EL (cell line): ENCODE measurements at regions not wholly inside any gene's neighbourhood (a gene's known extent, or its start where the extent isn't known, plus 50 kb on each side); places are given as distances from the start of the nearest gene placed in this dataset.
A peak's percentile ranks its signal among the peaks of the same experiment; 100 is the strongest.

Source experiments
- DNase-seq: peaks from one replicate; pipeline ENCODE4 v3.0.0-alpha.2; 2016

- no peak for DNase-seq
Measured at GRCh38 chr18:10009321-10010144, 95.7 kb downstream of the VAPA start.

DNA sequence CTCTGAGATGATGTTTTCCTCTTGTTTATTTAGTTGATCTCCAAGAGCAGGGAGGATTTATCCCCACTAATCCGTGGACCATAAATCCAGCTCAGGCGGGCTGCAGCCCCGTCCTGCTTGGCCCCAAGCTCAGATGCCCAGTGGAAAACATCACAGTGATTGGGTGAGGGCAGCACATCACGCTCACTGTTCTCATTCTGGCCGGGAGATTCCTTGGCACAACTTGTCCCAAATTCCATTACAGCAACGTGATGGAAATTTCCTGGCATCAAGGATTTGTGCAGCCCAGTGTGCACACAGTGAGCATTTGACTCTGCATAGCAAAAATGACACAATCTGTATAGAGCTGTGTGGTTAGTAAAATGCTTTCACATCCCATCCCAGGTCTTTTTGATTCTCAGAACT is 96.8 kb downstream of the VAPA start:
- DNase-seq: peak; percentile 96

DNA sequence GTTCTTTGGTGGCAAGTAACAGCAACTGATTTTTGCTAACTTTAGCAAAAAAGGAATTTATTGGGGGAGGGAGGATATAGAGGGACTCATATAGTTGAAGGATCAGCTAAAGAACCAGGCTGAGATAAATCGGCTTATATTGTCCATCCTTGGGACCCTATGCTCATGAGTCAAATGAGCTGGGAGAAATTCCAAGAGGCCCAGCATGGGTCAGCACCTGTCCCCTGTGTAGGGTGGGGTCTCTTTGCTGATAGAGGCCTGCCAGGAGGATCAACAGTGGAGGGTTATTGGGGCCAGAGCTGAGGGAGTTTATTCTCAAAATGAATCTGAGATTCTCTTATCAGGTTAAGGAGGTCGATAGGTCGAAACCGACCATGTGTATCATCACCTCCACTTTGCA is 97.2 kb downstream of the VAPA start:
- no peak for DNase-seq

GRCh38 chr18:10011751-10012150 is 97.9 kb downstream of the VAPA start:
- DNase-seq: no peak

DNA sequence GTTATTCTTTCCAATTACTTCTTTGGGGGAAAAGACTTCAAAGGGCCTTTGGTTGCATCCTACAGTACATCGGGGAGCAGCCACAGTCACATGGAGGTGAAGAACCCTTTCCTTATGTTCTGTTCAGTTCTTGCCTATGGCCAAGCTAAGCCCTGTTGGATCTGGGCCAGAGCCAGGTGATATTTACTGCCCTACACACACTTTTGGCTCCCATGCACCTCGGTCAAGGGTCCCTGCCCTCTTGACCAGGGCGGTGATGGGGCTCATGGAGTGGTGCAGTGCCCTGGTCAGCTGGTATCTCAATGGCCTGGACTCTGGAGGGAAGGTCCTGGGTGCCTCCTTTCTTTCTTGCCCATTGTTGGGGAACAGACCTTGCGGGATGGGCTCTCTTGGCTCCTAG is 98.7 kb downstream of the VAPA start:
- DNase-seq: no peak

- DNase-seq: no peak
Measured at GRCh38 chr18:10013621-10014543, 100.1 kb downstream of the VAPA start.

- peak; percentile 71 for DNase-seq
Measured at GRCh38 chr18:10015288-10015701, 101.5 kb downstream of the VAPA start.

GRCh38 chr18:10015941-10016819 is 102.4 kb downstream of the VAPA start:
- peak; percentile 97 for DNase-seq

GRCh38 chr18:10017043-10017442 is 103.2 kb downstream of the VAPA start:
- peak; percentile 39 for DNase-seq

DNA sequence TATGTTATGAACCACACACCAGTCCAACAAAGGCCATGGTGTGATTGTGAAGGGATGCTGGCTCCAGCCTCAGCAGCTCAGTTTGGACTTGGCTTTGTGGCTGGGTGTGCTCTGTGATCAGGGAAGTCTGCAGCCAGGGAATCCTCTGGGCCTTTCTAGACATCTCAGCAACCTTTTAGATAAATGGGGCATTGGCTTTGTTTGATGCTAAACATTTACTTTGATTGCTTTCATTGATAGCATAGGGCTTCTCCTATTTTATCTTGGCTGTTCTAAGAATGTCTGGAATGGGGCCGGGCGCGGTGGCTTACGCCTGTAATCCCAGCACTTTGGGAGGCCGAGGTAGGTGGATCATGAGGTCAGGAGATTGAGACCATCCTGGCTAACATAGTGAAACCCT is 104.5 kb downstream of the VAPA start:
- DNase-seq: no peak

GRCh38 chr18:10020171-10020570 is 106.4 kb downstream of the VAPA start:
- DNase-seq: peak; percentile 14

DNA sequence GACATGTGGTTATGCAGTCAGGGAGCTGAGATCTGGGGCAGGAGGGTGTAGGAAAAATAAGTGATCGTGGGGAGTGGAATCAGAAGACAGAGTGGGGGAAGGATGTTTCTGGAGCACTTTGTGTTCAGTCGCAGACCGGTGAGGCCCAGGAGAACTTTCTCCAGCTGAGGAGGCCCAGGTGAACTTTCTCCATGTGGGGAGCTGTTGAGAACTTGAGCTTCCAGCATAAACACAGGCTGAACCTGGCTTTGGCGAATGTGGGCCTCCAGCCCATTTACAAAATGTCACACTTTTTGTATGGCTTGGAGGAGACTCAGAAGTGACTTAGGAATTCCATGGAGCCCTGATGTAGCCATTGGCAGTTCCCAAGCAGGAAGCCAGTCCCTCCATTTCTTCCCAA is 108.5 kb downstream of the VAPA start:
- DNase-seq: no peak

DNA sequence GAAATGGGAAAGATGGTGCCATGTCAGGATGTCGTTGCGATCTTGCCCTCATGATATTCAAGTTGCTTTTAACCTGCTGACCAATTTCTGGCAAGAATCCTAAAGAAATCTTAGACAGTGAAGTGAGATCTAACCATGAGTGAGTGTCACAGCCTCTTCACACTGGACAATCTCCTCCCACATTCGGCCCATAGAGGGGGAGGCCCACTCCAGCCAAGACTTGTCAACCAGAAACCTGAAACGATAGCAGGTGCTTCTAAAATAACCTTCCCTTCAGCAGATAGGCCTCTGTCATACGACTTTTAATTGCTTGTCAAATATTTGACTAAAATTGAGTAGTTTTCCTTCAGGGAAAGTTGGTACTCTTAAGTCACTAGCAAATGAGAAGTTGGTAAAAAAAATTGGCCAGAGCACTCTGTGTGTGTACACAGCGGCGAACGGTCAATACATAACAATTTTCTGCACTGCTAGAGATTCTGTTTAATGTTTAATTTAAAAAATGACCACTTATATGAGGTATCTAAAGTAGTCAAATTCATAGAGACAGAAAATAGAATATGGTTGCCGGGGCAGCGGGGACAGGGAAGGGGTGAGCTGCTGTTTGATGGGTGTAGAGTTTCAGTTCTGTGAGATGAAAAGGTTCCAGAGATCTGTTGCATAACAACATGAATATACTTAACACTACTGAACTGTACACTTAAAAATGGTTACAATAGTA is 110.2 kb downstream of the VAPA start:
- DNase-seq: no peak

- DNase-seq: no peak
Measured at GRCh38 chr18:10025711-10026670, 112.2 kb downstream of the VAPA start.

GRCh38 chr18:10027031-10027430 is 113.2 kb downstream of the VAPA start:
- no peak for DNase-seq

- no peak for DNase-seq
Measured at GRCh38 chr18:10027461-10027860, 113.6 kb downstream of the VAPA start.

DNA sequence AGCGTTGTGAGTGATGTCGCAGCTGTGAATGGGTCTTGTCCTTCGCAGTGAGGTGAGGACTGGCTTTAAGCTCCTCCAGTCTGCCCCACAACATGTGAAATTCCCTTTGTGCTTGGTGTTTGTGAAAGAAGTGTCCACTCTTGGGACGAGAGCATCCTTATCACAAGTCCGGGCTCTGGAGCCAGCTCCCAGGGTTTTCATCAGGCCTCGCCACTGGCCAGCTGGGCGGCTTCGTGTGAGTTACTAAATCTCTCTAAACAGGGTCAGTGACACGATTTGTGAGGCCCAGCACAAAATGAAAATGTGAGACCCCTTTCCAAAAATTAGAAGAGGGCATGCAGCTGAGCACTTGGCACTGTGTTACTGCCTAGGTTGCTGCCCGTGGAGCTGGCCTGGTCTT is 115.9 kb downstream of the VAPA start:
- no peak for DNase-seq

DNA sequence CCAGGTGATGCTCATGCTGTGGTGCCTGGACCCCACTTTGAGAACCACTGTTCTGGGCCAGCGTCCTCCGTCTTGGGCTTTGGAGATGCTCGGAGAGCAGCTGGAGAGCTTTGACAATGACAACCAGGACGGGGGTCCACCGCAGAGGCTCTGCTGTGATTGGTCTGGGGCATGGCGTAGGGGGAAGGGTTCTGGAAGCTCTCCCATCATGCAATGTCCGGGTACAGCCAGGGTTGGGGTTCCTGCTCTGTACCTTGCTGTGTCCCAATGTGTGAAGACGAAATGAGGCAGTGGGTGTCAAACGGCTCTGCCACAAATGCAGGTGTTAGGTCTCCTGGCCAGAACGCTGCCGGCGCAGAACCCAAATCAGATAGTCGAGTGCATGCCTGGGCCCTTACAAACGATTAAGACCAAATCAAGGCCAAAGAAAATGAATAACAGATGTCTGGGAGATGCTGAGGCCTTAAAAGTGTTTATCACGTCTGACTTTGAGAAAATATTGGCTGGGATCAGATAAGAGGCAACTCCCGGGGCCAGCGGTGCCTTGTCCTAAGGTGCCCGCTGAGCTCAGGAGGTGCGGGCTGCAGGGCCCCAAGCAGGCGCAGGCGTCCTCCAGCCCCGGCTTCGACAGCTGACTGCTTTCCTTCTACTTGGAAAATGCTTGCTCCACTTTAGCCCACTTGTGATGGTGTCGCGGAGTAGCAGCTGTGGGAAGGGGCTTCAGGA is 117.2 kb downstream of the VAPA start:
- no peak for DNase-seq

- no peak for DNase-seq
Measured at GRCh38 chr18:10032331-10033015, 118.7 kb downstream of the VAPA start.

DNA sequence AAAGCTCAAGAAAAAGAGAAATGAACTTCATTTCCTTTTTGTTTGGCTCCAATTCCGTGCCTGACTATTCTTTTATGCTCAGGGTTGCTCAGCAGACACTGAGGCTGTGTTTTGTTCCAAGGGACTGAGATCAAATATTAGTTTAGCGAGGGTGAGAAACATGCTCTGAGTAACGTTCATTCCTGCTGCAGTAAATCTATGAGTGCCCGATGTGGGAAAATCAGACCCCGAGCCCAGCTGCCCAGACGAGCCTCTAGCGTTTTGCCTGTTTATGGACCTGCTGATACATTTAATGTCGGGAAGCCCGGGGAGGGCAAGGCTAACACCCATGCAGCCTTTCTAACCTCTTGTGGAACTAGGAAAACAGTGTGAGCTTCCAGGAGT is 119.2 kb downstream of the VAPA start:
- no peak for DNase-seq
